Neural cell (in vitro differentiated cells): ENCODE measurements at regions not wholly inside any gene's neighbourhood (a gene's known extent, or its start where the extent isn't known, plus 50 kb on each side); places are given as distances from the start of the nearest gene placed in this dataset.

Experiments used
- H2AFZ ChIP-seq: fragments of 200-600, 300-800 bp; sonication (generic), shearing (Covaris generic); 2 replicates; pipeline ENCODE4 v1.6.0; 2014; ENCODE audit warnings: low read depth, mild to moderate bottlenecking, antibody characterized with exemption, low read length, moderate library complexity
- H3F3A ChIP-seq: fragments of 200-600 bp; shearing (Covaris generic); 2 replicates; pipeline ENCODE4 v1.6.1; 2016; ENCODE audit warnings: mild to moderate bottlenecking, moderate library complexity, mixed read lengths, antibody characterized with exemption, low read length; ENCODE audit not compliant: insufficient read depth, poor library complexity, severe bottlenecking
- H3K27ac ChIP-seq: fragments of 200-600, 300-800 bp; sonication (generic), shearing (Covaris generic); 2 replicates; pipeline ENCODE4 v1.5.1; 2014; ENCODE audit warnings: mild to moderate bottlenecking, low read length, moderate library complexity
- H3K27me3 ChIP-seq: fragments of 300-800, 200-600 bp; sonication (generic), shearing (Covaris generic); 2 replicates; pipeline ENCODE4 v1.6.0; 2014; ENCODE audit warnings: mild to moderate bottlenecking, low read depth, low read length, moderate library complexity; ENCODE audit not compliant: insufficient read depth
- H3K36me3 ChIP-seq: fragments of 300-800, 200-600 bp; sonication (generic), shearing (Covaris generic); 2 replicates; pipeline ENCODE4 v1.5.1; 2014; ENCODE audit warnings: mild to moderate bottlenecking, antibody characterized with exemption, low read length, moderate library complexity; ENCODE audit not compliant: insufficient read depth
- H3K4me2 ChIP-seq: fragments of 300-800, 200-600 bp; sonication (generic), shearing (Covaris generic); 2 replicates; pipeline ENCODE4 v1.6.0; 2014; ENCODE audit warnings: mild to moderate bottlenecking, low read length
- H3K4me3 ChIP-seq: fragments of 300-800, 200-600 bp; sonication (generic), shearing (Covaris generic); 2 replicates; pipeline ENCODE4 v1.5.1; 2014; ENCODE audit warnings: mild to moderate bottlenecking, low read length, moderate library complexity
- H3K79me2 ChIP-seq: fragments of 200-600 bp; shearing (Covaris generic); replicated peaks from 2 replicates; pipeline ENCODE4 v1.6.0; 2014; ENCODE audit warnings: mild to moderate bottlenecking, low read length, moderate library complexity; ENCODE audit not compliant: insufficient read depth
- H3K9ac ChIP-seq: fragments of 300-800, 200-600 bp; sonication (generic), shearing (Covaris generic); 2 replicates; pipeline ENCODE4 v1.6.1; 2016; ENCODE audit warnings: mild to moderate bottlenecking, low read length, mixed read lengths
- H3K9me2 ChIP-seq: fragments of 200-600 bp; shearing (Covaris generic); 2 replicates; pipeline ENCODE4 v1.6.1; 2016; ENCODE audit warnings: mild to moderate bottlenecking, low read length, mixed read lengths; ENCODE audit not compliant: insufficient read depth
- H3K9me3 ChIP-seq: fragments of 200-600, 300-800 bp; sonication (generic), shearing (Covaris generic); 2 replicates; pipeline ENCODE4 v1.6.1; 2016; ENCODE audit warnings: mild to moderate bottlenecking, mixed run types, low read length, moderate library complexity, mixed read lengths
- H4K20me1 ChIP-seq: fragments of 200-600 bp; shearing (Covaris generic); 2 replicates; pipeline ENCODE4 v1.6.1; 2016; ENCODE audit warnings: mild to moderate bottlenecking, mixed run types; ENCODE audit not compliant: insufficient read depth
- CTCF ChIP-seq: fragments of 450-650 bp; IDR thresholded peaks from 2 replicates; pipeline ENCODE4 v1.5.1; 2014; ENCODE audit warnings: antibody characterized with exemption, mild to moderate bottlenecking, moderate library complexity; ENCODE audit not compliant: poor library complexity, severe bottlenecking
- EP300 ChIP-seq: fragments of 450-650 bp; conservative IDR thresholded peaks from 2 replicates; pipeline ENCODE4 v1.6.1; 2014; ENCODE audit warnings: antibody characterized with exemption, mild to moderate bottlenecking, moderate library complexity; ENCODE audit not compliant: poor library complexity, severe bottlenecking
- EZH2 ChIP-seq: fragments of 200-600, 300-800 bp; shearing (Covaris generic), sonication (generic); IDR thresholded peaks from 2 replicates; pipeline ENCODE4 v1.6.1; 2014; ENCODE audit warnings: antibody characterized with exemption, low read length, borderline replicate concordance, mild to moderate bottlenecking; ENCODE audit not compliant: insufficient read depth, poor library complexity, severe bottlenecking
- MXI1 ChIP-seq: fragments of 450-650 bp; conservative IDR thresholded peaks from 2 replicates; pipeline ENCODE4 v1.6.1; 2014; ENCODE audit warnings: antibody characterized with exemption, mild to moderate bottlenecking; ENCODE audit not compliant: poor library complexity, severe bottlenecking
- POLR2AphosphoS5 ChIP-seq: IDR thresholded peaks from 2 replicates; pipeline ENCODE4 v1.6.1; 2012
- RAD21 ChIP-seq: fragments of 450-650 bp; conservative IDR thresholded peaks from 2 replicates; pipeline ENCODE4 v1.6.1; 2014; ENCODE audit warnings: antibody characterized with exemption, mild to moderate bottlenecking, moderate library complexity
- REST ChIP-seq: IDR thresholded peaks from 2 replicates; pipeline ENCODE4 v1.6.1; 2012; ENCODE audit warnings: borderline replicate concordance
- SMC3 ChIP-seq: fragments of 450-650 bp; conservative IDR thresholded peaks from 2 replicates; pipeline ENCODE4 v1.6.1; 2014; ENCODE audit warnings: antibody characterized with exemption, mild to moderate bottlenecking, moderate library complexity; ENCODE audit not compliant: poor library complexity
- TAF1 ChIP-seq: IDR thresholded peaks from 2 replicates; pipeline ENCODE4 v1.6.1; 2012; ENCODE audit warnings: low read depth

DNA sequence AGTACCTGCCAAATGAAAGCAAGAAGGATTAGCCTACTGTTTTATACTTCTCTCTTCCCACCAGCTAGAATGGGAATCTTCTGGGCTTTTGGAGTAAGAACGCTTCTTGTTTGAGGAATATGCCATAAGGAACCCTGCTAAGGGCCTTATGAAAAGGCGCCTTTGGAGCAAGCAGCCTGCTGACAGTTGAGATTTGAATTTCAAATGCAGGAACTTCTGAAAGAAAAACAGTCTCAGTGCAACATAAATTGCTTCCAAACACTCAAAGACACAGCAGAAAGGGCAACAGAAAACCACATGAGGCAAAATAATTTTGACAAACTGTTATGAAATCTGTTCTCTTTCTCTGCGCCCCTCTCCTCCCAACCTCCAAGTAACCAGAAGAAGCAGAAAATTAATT, 149.4 kb upstream of the B3GAT2 start:
- TF ChIP-seq MXI1 (no peak), RAD21 (no peak), CTCF (no peak), SMC3 (no peak), EZH2 (no peak), TAF1 (no peak), EP300 (no peak), POLR2AphosphoS5 (no peak), REST (no peak)
- no peak overlapping the region for H3K27ac ChIP-seq
- H3K9me3 ChIP-seq: no peaks in the 10 kb centered on the region
- no peaks in the 10 kb centered on the region for H3K36me3 ChIP-seq
- no peaks in the 10 kb centered on the region for H3K79me2 ChIP-seq
- H3F3A ChIP-seq: no peaks in the 10 kb centered on the region
- H4K20me1 ChIP-seq: no peaks in the 10 kb centered on the region
- no peak overlapping the region for H3K4me2 ChIP-seq
- H3K27me3 ChIP-seq: no peaks in the 10 kb centered on the region
- H3K4me3 ChIP-seq: no peak overlapping the region
- H3K9ac ChIP-seq: no peak overlapping the region
- H3K9me2 ChIP-seq: no peaks in the 10 kb centered on the region
- H2AFZ ChIP-seq: no peak overlapping the region

GRCh38 chr6:71107911-71108420, 151.1 kb upstream of the B3GAT2 start:
- Histone ChIP-seq H3K36me3 (no peaks in the 10 kb centered on the region), H3F3A (no peaks in the 10 kb centered on the region), H3K27me3 (no peaks in the 10 kb centered on the region), H3K4me2 (no peak overlapping the region), H3K9ac (no peak overlapping the region), H2AFZ (no peak overlapping the region), H3K4me3 (no peak overlapping the region), H3K9me2 (no peaks in the 10 kb centered on the region), H3K79me2 (no peaks in the 10 kb centered on the region), H3K27ac (no peak overlapping the region), H4K20me1 (no peaks in the 10 kb centered on the region), H3K9me3 (no peaks in the 10 kb centered on the region)
- TF ChIP-seq EP300 (no peak), POLR2AphosphoS5 (no peak), RAD21 (no peak), EZH2 (no peak), TAF1 (no peak), MXI1 (no peak), REST (no peak), SMC3 (no peak), CTCF (no peak)
